Endodermal cell (in vitro differentiated cells): ENCODE measurements at regions not wholly inside any gene's neighbourhood (a gene's known extent, or its start where the extent isn't known, plus 50 kb on each side); places are given as distances from the start of the nearest gene placed in this dataset.

Experiments
- DNase-seq: peaks from one replicate; pipeline ENCODE4 v3.0.0-alpha.2; 2017
- H3K27ac ChIP-seq: 2 replicates; pipeline ENCODE4 v1.5.1; 2013; ENCODE audit warnings: mild to moderate bottlenecking, low read depth, low read length, moderate library complexity
- H3K27me3 ChIP-seq: 2 replicates; pipeline ENCODE4 v1.6.1; 2013; ENCODE audit warnings: mild to moderate bottlenecking, low read length, moderate library complexity; ENCODE audit not compliant: insufficient read depth, control insufficient read depth, poor library complexity, severe bottlenecking
- H3K36me3 ChIP-seq: 2 replicates; pipeline ENCODE4 v1.7.0; 2013; ENCODE audit warnings: mild to moderate bottlenecking, low read length, moderate library complexity; ENCODE audit not compliant: control insufficient read depth, insufficient read depth
- H3K4me1 ChIP-seq: one replicate; pipeline ENCODE4 v1.7.0; 2013; ENCODE audit warnings: low read length; ENCODE audit not compliant: control insufficient read depth, insufficient read depth
- H3K4me3 ChIP-seq: 2 replicates; pipeline ENCODE4 v1.5.1; 2013; ENCODE audit warnings: mild to moderate bottlenecking, low read length, moderate library complexity
- H3K9ac ChIP-seq: 2 replicates; pipeline ENCODE4 v1.6.1; 2013; ENCODE audit warnings: mild to moderate bottlenecking, low read length, moderate library complexity; ENCODE audit not compliant: poor library complexity, severe bottlenecking; ENCODE audit errors: extremely low read depth
- H3K9me3 ChIP-seq: 2 replicates; pipeline ENCODE4 v1.6.1; 2013; ENCODE audit warnings: mild to moderate bottlenecking, low read length, moderate library complexity; ENCODE audit not compliant: control insufficient read depth
- H3K27ac Mint-ChIP-seq: 2 replicates; pipeline ENCODE4 v1.8.0; 2020; ENCODE audit warnings: mixed read lengths
- H3K27me3 Mint-ChIP-seq: 2 replicates; pipeline ENCODE4 v1.8.0; 2021; ENCODE audit warnings: mild to moderate bottlenecking, mixed read lengths; ENCODE audit not compliant: insufficient read depth
- H3K36me3 Mint-ChIP-seq: 2 replicates; pipeline ENCODE4 v1.8.0; 2020; ENCODE audit warnings: low read depth, mixed read lengths
- H3K4me1 Mint-ChIP-seq: 2 replicates; pipeline ENCODE4 v1.8.0; 2020; ENCODE audit warnings: mixed read lengths
- H3K4me3 Mint-ChIP-seq: 2 replicates; pipeline ENCODE4 v1.8.0; 2020; ENCODE audit warnings: mild to moderate bottlenecking, moderate library complexity, mixed read lengths
- H3K9me3 Mint-ChIP-seq: 2 replicates; pipeline ENCODE4 v1.8.0; 2020; ENCODE audit warnings: mild to moderate bottlenecking, mixed read lengths
- WGBS, 2 experiments: methylation state at CpG; one replicate each; pipeline versions ENCODE4 v1.1.5 to v1.1.7; 2013; ENCODE audit warnings: missing lambda C conversion rate in 2 of 2, mixed read lengths in 1 of 2; ENCODE audit not compliant: insufficient coverage in 1 of 2, insufficient read length in 1 of 2; 5-methylcytosine and 5-hydroxymethylcytosine counted together
- TF ChIP-seq, protein P1 (sequence below): fragments of 200-600 bp; sonication (generic); conservative IDR thresholded peaks from 2 replicates; pipeline ENCODE4 v1.5.0; 2021; ENCODE audit warnings: antibody characterized with exemption, mild to moderate bottlenecking

DNA sequence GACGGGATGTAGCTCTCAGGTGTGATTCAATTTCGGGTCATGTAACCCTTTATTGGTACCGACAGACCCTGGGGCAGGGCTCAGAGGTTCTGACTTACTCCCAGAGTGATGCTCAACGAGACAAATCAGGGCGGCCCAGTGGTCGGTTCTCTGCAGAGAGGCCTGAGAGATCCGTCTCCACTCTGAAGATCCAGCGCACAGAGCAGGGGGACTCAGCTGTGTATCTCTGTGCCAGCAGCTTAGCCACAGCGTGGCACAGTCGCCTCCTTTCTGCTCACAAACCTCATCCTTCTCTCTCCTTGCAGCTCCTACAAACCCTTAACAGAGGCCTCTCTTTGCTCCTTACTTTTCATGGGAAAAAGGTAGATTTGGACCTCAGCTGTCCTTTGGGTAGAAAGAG lies 197.5 kb upstream of the PRSS58 start:
- H3K27me3 Mint-ChIP-seq = peaks cover 3% of the 10 kb centered on the region
- H3K36me3 ChIP-seq = no peaks in the 10 kb centered on the region
- TF ChIP-seq, protein P1, sequence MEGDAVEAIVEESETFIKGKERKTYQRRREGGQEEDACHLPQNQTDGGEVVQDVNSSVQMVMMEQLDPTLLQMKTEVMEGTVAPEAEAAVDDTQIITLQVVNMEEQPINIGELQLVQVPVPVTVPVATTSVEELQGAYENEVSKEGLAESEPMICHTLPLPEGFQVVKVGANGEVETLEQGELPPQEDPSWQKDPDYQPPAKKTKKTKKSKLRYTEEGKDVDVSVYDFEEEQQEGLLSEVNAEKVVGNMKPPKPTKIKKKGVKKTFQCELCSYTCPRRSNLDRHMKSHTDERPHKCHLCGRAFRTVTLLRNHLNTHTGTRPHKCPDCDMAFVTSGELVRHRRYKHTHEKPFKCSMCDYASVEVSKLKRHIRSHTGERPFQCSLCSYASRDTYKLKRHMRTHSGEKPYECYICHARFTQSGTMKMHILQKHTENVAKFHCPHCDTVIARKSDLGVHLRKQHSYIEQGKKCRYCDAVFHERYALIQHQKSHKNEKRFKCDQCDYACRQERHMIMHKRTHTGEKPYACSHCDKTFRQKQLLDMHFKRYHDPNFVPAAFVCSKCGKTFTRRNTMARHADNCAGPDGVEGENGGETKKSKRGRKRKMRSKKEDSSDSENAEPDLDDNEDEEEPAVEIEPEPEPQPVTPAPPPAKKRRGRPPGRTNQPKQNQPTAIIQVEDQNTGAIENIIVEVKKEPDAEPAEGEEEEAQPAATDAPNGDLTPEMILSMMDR = no peak
- no peak overlapping the region for H3K9ac ChIP-seq
- WGBS, 2 experiments = 91 to 100% methylated on average over 3 to 10 of the region's 10 CpGs
- H3K4me1 ChIP-seq = no peaks in the 10 kb centered on the region
- H3K4me1 Mint-ChIP-seq = peaks cover 1% of the 10 kb centered on the region
- no peaks in the 10 kb centered on the region for H3K9me3 ChIP-seq
- H3K9me3 Mint-ChIP-seq = no peaks in the 10 kb centered on the region
- H3K4me3 Mint-ChIP-seq = no peak overlapping the region
- H3K36me3 Mint-ChIP-seq = no peaks in the 10 kb centered on the region
- H3K27ac ChIP-seq = no peak overlapping the region
- no peak for DNase-seq
- H3K4me3 ChIP-seq = no peak overlapping the region
- H3K27ac Mint-ChIP-seq = no peak overlapping the region
- H3K27me3 ChIP-seq = no peaks in the 10 kb centered on the region

DNA sequence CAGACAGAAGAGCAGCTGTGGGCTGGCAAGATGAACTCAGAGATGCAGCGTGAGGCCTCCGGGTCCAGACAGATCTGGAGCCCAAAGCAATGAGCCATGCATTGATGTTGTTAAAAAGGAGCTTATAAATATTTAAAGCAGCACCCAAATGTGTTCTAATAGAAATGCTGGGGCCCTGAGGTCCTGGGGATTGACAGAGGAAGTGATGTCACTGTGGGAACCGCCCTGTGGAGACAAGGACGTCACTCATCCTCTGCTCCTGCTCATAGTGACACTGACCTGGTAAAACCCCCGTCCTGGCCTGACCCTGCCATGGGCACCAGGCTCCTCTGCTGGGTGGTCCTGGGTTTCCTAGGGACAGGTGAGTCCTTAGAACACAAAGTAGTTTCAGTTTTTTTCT lies 197.0 kb upstream of the PRSS58 start:
- H3K27ac ChIP-seq = no peak overlapping the region
- H3K27me3 Mint-ChIP-seq = peaks cover 3% of the 10 kb centered on the region
- no peak overlapping the region for H3K4me3 ChIP-seq
- TF ChIP-seq, protein P1 = no peak
- H3K4me1 ChIP-seq = no peaks in the 10 kb centered on the region
- H3K36me3 Mint-ChIP-seq = no peaks in the 10 kb centered on the region
- H3K4me1 Mint-ChIP-seq = peaks cover 1% of the 10 kb centered on the region
- H3K9me3 ChIP-seq = no peaks in the 10 kb centered on the region
- no peaks in the 10 kb centered on the region for H3K27me3 ChIP-seq
- 76 to 90% methylated on average over 5 of the region's 5 CpGs for WGBS, 2 experiments
- no peak for DNase-seq
- no peak overlapping the region for H3K27ac Mint-ChIP-seq
- no peaks in the 10 kb centered on the region for H3K9me3 Mint-ChIP-seq
- no peak overlapping the region for H3K4me3 Mint-ChIP-seq
- H3K36me3 ChIP-seq = no peaks in the 10 kb centered on the region
- H3K9ac ChIP-seq = no peak overlapping the region

DNA sequence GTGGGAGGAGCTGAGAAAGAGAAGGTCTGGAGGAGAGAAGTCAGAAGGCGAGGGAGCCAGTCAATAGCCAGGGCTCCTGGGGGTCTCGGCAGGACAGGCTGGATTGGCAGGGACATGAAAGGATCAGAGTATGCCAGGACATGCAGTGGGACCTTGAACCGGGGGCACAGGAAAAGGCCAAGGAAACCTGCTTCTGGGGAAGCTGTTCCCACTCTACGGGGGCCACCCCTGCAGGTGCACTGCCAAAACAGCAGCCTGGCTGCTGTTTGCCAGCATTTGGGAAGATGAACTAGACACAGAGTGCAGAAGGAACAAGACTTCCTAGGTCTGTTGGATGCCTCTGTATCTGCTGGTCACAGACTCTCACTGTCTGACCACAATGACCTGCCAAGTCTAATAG lies 194.9 kb upstream of the PRSS58 start:
- TF ChIP-seq, protein P1 = no peak
- 86 to 100% methylated on average over 2 to 4 of the region's 4 CpGs for WGBS, 2 experiments

More for the DNA sequence above, 194.9 kb upstream of the PRSS58 start:
- Histone ChIP-seq H3K4me1 (no peaks in the 10 kb centered on the region), H3K27ac (no peak overlapping the region), H3K36me3 (no peaks in the 10 kb centered on the region), H3K4me3 (no peak overlapping the region), H3K27me3 (no peaks in the 10 kb centered on the region), H3K9me3 (no peaks in the 10 kb centered on the region), H3K9ac (no peak overlapping the region)
- no peak overlapping the region for H3K4me3 Mint-ChIP-seq
- peaks cover 5% of the 10 kb centered on the region for H3K27me3 Mint-ChIP-seq
- H3K4me1 Mint-ChIP-seq = no peaks in the 10 kb centered on the region
- no peak for DNase-seq
- H3K9me3 Mint-ChIP-seq = no peaks in the 10 kb centered on the region
- H3K27ac Mint-ChIP-seq = no peak overlapping the region
- no peaks in the 10 kb centered on the region for H3K36me3 Mint-ChIP-seq
